Ovary (tissue), 7 donors: ENCODE measurements at regions not wholly inside any gene's neighbourhood (a gene's known extent, or its start where the extent isn't known, plus 50 kb on each side); places are given as distances from the start of the nearest gene placed in this dataset.

ENCODE experiments used
- DNase-seq, 5 donors: peaks; one replicate each; pipeline ENCODE4 v3.0.0-alpha.2; 2019 to 2020
- H3K27ac ChIP-seq, 2 donors: fragments of 200-600 bp; one replicate each; pipeline versions ENCODE4 v1.5.1 to v1.8.0; 2019 to 2022
- H3K27me3 ChIP-seq: fragments of 200-600 bp; one replicate; pipeline ENCODE4 v1.8.0; 2022
- H3K36me3 ChIP-seq: fragments of 200-600 bp; sonication (generic); one replicate; pipeline ENCODE4 v1.5.1; 2019
- H3K4me1 ChIP-seq: one replicate; pipeline ENCODE4 v1.8.1; 2013; ENCODE audit warnings: mild to moderate bottlenecking, moderate library complexity; ENCODE audit not compliant: insufficient read depth
- H3K4me3 ChIP-seq: fragments of 200-600 bp; sonication (generic); one replicate; pipeline ENCODE4 v1.5.1; 2017
- H3K9me3 ChIP-seq, 2 donors: fragments of 200-600 bp in 1 of 2; sonication (generic) in 1 of 2; one replicate each; pipeline versions ENCODE4 v1.5.1 to v1.8.1; 2013 to 2019; ENCODE audit warnings: mild to moderate bottlenecking in 1 of 2, moderate library complexity in 1 of 2
- EP300 ChIP-seq: sonication (generic); formaldehyde crosslinking; IDR thresholded peaks from one replicate; pipeline ENCODE4 v1.6.1; 2017; ENCODE audit warnings: antibody characterized with exemption
- POLR2A ChIP-seq: fragments of 450-650 bp; IDR thresholded peaks from one replicate; pipeline ENCODE4 v1.6.1; 2017; ENCODE audit warnings: antibody characterized with exemption, mild to moderate bottlenecking, moderate library complexity
- WGBS, 3 donors: extraction: QIAGEN DNeasy Blood & Tissue Kit in 1 of 3; methylation state at CpG; one replicate each; pipeline versions ENCODE4 v1.1.5 to v1.1.7; 2013 to 2017; 5-methylcytosine and 5-hydroxymethylcytosine counted together
- intact Hi-C, 4 donors: fragments of 100-400 bp; cut with DNase I; formaldehyde crosslinking; loops; one replicate each; pipeline versions ENCODE4 v1.11.0 to v1.15.1; 2022 to 2023
- TF ChIP-seq, protein P1 (sequence below), 3 donors: fragments of 450-650 bp in 2 of 3; fragments of 200-600 bp in 1 of 3; IDR thresholded peaks; one replicate each; pipeline versions ENCODE4 v1.5.1 to v1.8.0; 2016 to 2022; ENCODE audit warnings: antibody characterized with exemption in 3 of 3, mild to moderate bottlenecking in 1 of 3
- donor health status: DM: no; HTN: no; CAD: no; lungs with moderate emphysema.
- donor health status: DM: no; HTN: no; CAD: no.
- donor health status: Bipolar disorder and iron deficiency.
- donor health status: DM: no; HTN: no; CAD: no.
- donor health status: DM: yes; HTN: yes; CAD: no.

DNA sequence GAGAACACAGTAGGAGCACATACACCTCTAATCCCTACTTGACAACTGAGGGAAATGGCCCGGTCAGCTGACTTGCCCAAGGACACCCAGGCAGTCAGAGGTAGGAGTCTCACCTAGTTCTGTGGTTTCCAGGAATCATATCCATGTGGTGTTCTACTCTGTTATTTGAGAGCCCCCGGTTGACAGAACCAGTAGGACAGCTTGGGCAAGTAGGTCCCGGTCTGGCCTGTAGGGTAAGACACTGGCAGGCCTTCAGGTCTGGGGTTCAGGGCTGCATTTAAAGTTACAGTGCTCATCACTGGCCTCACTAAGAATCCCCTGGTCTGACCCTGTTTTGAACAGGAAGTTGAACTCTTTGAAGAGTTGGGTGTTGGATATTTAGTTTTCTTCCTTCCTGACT is 476.1 kb downstream of the SHQ1 start:
- TF ChIP-seq POLR2A (no peak), EP300 (no peak)
- TF ChIP-seq, protein P1, sequence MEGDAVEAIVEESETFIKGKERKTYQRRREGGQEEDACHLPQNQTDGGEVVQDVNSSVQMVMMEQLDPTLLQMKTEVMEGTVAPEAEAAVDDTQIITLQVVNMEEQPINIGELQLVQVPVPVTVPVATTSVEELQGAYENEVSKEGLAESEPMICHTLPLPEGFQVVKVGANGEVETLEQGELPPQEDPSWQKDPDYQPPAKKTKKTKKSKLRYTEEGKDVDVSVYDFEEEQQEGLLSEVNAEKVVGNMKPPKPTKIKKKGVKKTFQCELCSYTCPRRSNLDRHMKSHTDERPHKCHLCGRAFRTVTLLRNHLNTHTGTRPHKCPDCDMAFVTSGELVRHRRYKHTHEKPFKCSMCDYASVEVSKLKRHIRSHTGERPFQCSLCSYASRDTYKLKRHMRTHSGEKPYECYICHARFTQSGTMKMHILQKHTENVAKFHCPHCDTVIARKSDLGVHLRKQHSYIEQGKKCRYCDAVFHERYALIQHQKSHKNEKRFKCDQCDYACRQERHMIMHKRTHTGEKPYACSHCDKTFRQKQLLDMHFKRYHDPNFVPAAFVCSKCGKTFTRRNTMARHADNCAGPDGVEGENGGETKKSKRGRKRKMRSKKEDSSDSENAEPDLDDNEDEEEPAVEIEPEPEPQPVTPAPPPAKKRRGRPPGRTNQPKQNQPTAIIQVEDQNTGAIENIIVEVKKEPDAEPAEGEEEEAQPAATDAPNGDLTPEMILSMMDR (IDR thresholded peaks at IDR 0.05), result no peak
- WGBS, 3 donors, result 76 to 83% (median 81%) methylated on average over 3 of the region's 3 CpGs
- intact Hi-C loops, result no loop called here

DNA sequence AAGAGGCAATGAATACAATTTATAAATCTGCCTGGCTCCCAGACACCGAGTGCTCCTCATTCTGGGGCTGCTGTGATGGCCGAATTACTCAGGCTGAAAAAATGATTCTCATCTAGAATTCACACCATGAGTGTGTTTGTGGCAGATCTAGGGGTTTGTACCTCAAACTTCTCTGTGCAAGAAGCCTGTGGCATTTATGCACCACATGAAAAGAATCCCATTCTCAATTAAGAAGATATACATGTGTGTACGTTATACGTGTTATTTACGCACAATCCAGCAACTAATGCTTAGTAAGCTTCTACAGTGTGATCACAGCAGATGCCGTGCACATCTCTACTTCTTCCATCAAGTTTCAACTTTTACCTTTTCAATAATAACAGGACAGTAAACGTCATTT is 476.8 kb downstream of the SHQ1 start:
- TF ChIP-seq, protein P1 (IDR thresholded peaks at IDR 0.05), result no peak
- TF ChIP-seq POLR2A, result no peak
- intact Hi-C loops, result no loop called here
- 87 to 89% (median 88%) methylated on average over 7 of the region's 7 CpGs for WGBS, 3 donors
- Histone ChIP-seq H3K27ac (no peak overlapping the region), H3K27me3 (no peaks in the 10 kb centered on the region), H3K4me1 (no peaks in the 10 kb centered on the region), H3K36me3 (no peaks in the 10 kb centered on the region), H3K4me3 (no peak overlapping the region), H3K9me3 (no peaks in the 10 kb centered on the region)
- DNase-seq, result no peak

More for the DNA sequence above, 476.1 kb downstream of the SHQ1 start:
- no peaks in the 10 kb centered on the region for H3K27me3 ChIP-seq
- H3K9me3 ChIP-seq, result no peaks in the 10 kb centered on the region
- no peak for DNase-seq
- H3K4me3 ChIP-seq, result no peak overlapping the region
- no peaks in the 10 kb centered on the region for H3K36me3 ChIP-seq
- no peak overlapping the region for H3K27ac ChIP-seq
- no peaks in the 10 kb centered on the region for H3K4me1 ChIP-seq

DNA sequence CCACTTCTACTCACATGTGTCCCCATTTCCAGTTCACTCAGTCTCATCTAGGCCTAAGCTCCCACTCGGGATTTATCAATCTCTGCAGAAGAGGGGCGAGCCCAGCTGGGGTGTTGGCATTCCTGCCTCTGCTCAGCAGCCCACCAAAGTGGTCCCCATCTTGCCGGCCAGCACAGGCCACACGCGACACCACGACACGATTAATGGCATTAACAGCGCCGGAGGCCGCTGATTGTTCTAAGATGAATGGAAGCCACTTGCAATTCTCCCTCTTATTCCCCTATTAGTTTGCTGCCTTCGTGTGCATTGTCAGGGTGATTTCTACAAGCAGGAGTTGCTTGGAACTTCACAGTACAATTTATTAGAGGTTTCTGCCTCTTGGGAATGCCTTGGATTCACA is 477.3 kb downstream of the SHQ1 start:
- Histone ChIP-seq H3K9me3 (no peaks in the 10 kb centered on the region), H3K27me3 (no peaks in the 10 kb centered on the region), H3K4me3 (no peak overlapping the region), H3K27ac (no peak overlapping the region), H3K36me3 (no peaks in the 10 kb centered on the region), H3K4me1 (no peaks in the 10 kb centered on the region)
- no peak for DNase-seq
- intact Hi-C loops, result no loop called here
- TF ChIP-seq, protein P1 (IDR thresholded peaks at IDR 0.05), result no peak
- TF ChIP-seq POLR2A (no peak), EP300 (no peak)
- 78 to 83% (median 82%) methylated on average over 11 of the region's 11 CpGs for WGBS, 3 donors

DNA sequence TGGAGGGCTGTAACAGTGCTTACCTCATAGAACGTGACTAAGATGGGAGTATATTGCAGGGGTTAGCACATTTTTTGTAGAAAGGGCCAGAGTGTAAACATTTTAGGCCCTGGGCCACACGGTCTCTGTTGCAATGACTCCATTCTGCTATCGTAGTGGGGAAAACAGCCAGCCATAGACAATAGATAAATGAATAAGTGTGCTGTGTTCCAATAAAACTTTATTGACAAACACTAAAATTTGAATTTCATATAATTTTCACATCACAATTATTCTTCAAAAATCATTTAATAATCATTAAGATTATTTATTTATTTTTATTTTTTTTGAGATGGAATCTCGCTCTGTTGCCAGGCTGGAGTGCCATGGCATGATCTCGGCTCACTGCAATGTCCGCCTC is 478.6 kb downstream of the SHQ1 start:
- TF ChIP-seq EP300 (no peak), POLR2A (no peak)
- TF ChIP-seq, protein P1 (IDR thresholded peaks at IDR 0.05), result no peak
- no peaks in the 10 kb centered on the region for H3K4me1 ChIP-seq
- H3K27me3 ChIP-seq, result no peaks in the 10 kb centered on the region
- H3K36me3 ChIP-seq, result no peaks in the 10 kb centered on the region
- 85 to 93% (median 87%) methylated on average over 6 of the region's 6 CpGs for WGBS, 3 donors
- no peak overlapping the region for H3K4me3 ChIP-seq
- no peak overlapping the region for H3K27ac ChIP-seq
- no peaks in the 10 kb centered on the region for H3K9me3 ChIP-seq
- intact Hi-C loops, result no loop called here
- no peak for DNase-seq
